Natural killer cell (primary cell): ENCODE measurements at regions not wholly inside any gene's neighbourhood (a gene's known extent, or its start where the extent isn't known, plus 50 kb on each side); places are given as distances from the start of the nearest gene placed in this dataset.

Experiments used
- ATAC-seq, 3 donors: fragments of 150-1000 bp in 2 of 3; fragments of 200-7000 bp in 1 of 3; cut with Tn5 transposase; 1 replicate in 1 of 3; 2 replicates in 2 of 3; pipeline ENCODE4 v1.10.0; 2021; ENCODE audit warnings: mild to moderate bottlenecking in 2 of 3, moderate library complexity in 2 of 3
- DNase-seq, 2 donors: peaks; one replicate each; pipeline versions ENCODE4 v3.0.0 to v3.0.0-alpha.2; 2013 to 2021; ENCODE audit warnings: mixed read lengths in 1 of 2
- H3K27ac ChIP-seq: one replicate; pipeline ENCODE4 v1.5.1; 2013; ENCODE audit warnings: mild to moderate bottlenecking, low read length
- H3K27me3 ChIP-seq: one replicate; pipeline ENCODE4 v1.6.1; 2013; ENCODE audit warnings: low read length; ENCODE audit not compliant: control insufficient read depth, insufficient read depth
- H3K36me3 ChIP-seq: one replicate; pipeline ENCODE4 v1.6.1; 2013; ENCODE audit warnings: low read length; ENCODE audit not compliant: control insufficient read depth, insufficient read depth
- H3K4me1 ChIP-seq: one replicate; pipeline ENCODE4 v1.6.1; 2013; ENCODE audit warnings: low read length; ENCODE audit not compliant: control insufficient read depth, insufficient read depth
- H3K4me3 ChIP-seq: one replicate; pipeline ENCODE4 v1.5.1; 2013; ENCODE audit warnings: low read length
- H3K9me3 ChIP-seq: one replicate; pipeline ENCODE4 v1.6.1; 2013; ENCODE audit warnings: low read length; ENCODE audit not compliant: control insufficient read depth, insufficient read depth
- H3K27ac Mint-ChIP-seq, 2 donors: one replicate each; pipeline ENCODE4 v1.8.0; 2022; ENCODE audit warnings: mild to moderate bottlenecking in 2 of 2, mixed read lengths in 2 of 2, moderate library complexity in 1 of 2
- H3K27me3 Mint-ChIP-seq, 2 donors: one replicate each; pipeline ENCODE4 v1.8.0; 2022; ENCODE audit warnings: low read depth in 2 of 2, mixed read lengths in 2 of 2
- H3K36me3 Mint-ChIP-seq: one replicate; pipeline ENCODE4 v1.8.0; 2022; ENCODE audit warnings: mixed read lengths
- H3K4me1 Mint-ChIP-seq, 2 donors: one replicate each; pipeline ENCODE4 v1.8.0; 2022; ENCODE audit warnings: mixed read lengths in 2 of 2
- H3K4me3 Mint-ChIP-seq: one replicate; pipeline ENCODE4 v1.8.0; 2022; ENCODE audit warnings: mild to moderate bottlenecking, moderate library complexity, mixed read lengths
- H3K9me3 Mint-ChIP-seq, 2 donors: one replicate each; pipeline ENCODE4 v1.8.0; 2022; ENCODE audit warnings: mixed read lengths in 2 of 2
- WGBS: methylation state at CpG from one replicate; pipeline ENCODE4 v1.1.7; 2013; ENCODE audit warnings: missing lambda C conversion rate; ENCODE audit not compliant: insufficient coverage; 5-methylcytosine and 5-hydroxymethylcytosine counted together
- intact Hi-C: fragments of 100-400 bp; cut with micrococcal nuclease; formaldehyde crosslinking; loops from one replicate; pipeline ENCODE4 v1.14.2; 2022
- TF ChIP-seq, protein P1 (sequence below): fragments of 200-600 bp; IDR thresholded peaks from one replicate; pipeline ENCODE4 v1.8.0; 2022; ENCODE audit warnings: antibody characterized with exemption

DNA sequence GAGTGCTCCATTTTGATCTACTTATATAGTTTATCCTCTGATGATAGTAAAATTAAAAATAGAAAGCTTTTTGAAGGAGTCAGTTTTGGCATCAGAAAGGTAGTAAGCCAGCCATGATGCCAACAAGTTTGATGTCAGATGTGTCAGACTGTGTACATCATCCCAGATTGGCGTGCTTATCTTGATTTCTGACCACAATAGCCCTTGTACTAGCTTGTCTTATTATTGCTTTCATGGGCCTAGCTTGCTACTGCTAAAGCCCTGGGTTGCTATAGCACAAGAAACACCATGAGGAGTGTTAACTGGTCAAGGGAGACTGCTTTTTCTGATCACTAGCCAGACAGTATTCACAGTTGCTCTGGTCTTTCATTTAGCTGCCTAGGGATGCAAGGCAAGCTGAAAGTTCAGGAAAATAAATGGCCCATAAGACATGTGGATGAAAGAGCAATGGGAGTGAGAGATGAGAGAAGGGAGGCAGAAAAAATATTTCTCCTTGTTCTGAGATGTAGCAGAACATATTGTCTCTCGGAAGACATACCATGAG, 1038.5 kb downstream of the JRKL start:
- WGBS = 85% methylated on average over 2 of the region's 2 CpGs
- Mint-ChIP-seq H3K27ac (no peak overlapping the region), H3K36me3 (no peaks in the 10 kb centered on the region), H3K4me3 (no peak overlapping the region), H3K27me3 (no peaks in the 10 kb centered on the region), H3K9me3 (peaks cover 8 to 9% of the 10 kb centered on the region in 2 donors), H3K4me1 (no peaks in the 10 kb centered on the region)
- Histone ChIP-seq H3K4me1 (no peaks in the 10 kb centered on the region), H3K27ac (no peak overlapping the region), H3K9me3 (no peaks in the 10 kb centered on the region), H3K36me3 (no peaks in the 10 kb centered on the region), H3K27me3 (no peaks in the 10 kb centered on the region), H3K4me3 (no peak overlapping the region)
- intact Hi-C loops = no loop called here
- DNase-seq = no peak
- no peak for ATAC-seq
- TF ChIP-seq, protein P1, sequence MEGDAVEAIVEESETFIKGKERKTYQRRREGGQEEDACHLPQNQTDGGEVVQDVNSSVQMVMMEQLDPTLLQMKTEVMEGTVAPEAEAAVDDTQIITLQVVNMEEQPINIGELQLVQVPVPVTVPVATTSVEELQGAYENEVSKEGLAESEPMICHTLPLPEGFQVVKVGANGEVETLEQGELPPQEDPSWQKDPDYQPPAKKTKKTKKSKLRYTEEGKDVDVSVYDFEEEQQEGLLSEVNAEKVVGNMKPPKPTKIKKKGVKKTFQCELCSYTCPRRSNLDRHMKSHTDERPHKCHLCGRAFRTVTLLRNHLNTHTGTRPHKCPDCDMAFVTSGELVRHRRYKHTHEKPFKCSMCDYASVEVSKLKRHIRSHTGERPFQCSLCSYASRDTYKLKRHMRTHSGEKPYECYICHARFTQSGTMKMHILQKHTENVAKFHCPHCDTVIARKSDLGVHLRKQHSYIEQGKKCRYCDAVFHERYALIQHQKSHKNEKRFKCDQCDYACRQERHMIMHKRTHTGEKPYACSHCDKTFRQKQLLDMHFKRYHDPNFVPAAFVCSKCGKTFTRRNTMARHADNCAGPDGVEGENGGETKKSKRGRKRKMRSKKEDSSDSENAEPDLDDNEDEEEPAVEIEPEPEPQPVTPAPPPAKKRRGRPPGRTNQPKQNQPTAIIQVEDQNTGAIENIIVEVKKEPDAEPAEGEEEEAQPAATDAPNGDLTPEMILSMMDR = no peak

DNA sequence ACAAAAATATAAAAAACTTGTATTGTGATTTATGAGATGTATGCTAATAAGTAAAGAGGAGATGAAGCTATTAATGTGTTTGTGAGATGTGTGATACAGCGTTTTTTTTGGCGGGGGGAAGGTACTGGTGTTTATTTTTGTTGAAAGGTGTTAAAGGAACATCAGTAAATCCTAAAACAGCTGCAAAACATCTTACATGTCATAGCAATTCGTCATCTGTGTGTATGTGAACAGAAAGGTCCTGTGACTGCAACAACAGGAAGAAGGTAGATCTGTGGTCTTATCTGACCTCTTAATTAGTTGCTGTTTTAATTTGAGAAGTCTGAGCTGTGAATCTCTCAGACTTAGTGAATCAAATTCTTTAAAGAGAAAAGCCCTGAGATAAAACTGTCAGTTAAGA, 1041.1 kb downstream of the JRKL start:
- Mint-ChIP-seq H3K4me3 (no peak overlapping the region), H3K27ac (no peak overlapping the region), H3K4me1 (no peaks in the 10 kb centered on the region), H3K36me3 (no peaks in the 10 kb centered on the region), H3K9me3 (peaks cover 11 to 13% of the 10 kb centered on the region in 2 donors), H3K27me3 (no peaks in the 10 kb centered on the region)
- no peaks in the 10 kb centered on the region for H3K27me3 ChIP-seq
- no peak overlapping the region for H3K4me3 ChIP-seq
- TF ChIP-seq, protein P1 = no peak
- 40% methylated on average over 3 of the region's 3 CpGs for WGBS
- intact Hi-C loops = no loop called here
- H3K27ac ChIP-seq = no peak overlapping the region
- H3K4me1 ChIP-seq = no peaks in the 10 kb centered on the region
- DNase-seq (no peak), ATAC-seq (no peak)
- no peaks in the 10 kb centered on the region for H3K36me3 ChIP-seq
- no peaks in the 10 kb centered on the region for H3K9me3 ChIP-seq

DNA sequence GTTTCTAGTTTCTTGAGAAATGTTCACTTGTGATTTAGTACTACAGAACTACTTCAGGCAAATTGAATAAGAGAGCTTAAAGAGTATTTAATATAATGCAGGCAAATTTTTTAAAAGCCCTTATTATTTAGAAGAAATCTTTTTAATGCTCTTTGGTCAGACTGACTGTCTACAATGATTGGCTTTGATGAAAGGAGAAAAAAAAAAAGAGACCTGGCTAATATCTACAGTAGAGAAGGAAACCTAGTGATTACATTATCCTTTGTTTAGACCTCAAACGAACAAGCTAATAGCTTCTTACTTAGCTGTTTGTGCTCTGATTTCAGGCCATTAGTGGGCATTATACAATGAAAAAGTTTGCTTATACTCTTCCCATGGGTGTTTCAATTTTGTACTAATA, 1043.1 kb downstream of the JRKL start:
- WGBS = 88% methylated on average over 1 of the region's 1 CpG
- intact Hi-C loops = no loop called here
- peaks cover 13% of the 10 kb centered on the region in 2 donors for H3K9me3 Mint-ChIP-seq
- Histone ChIP-seq H3K4me3 (no peak overlapping the region), H3K4me1 (no peaks in the 10 kb centered on the region), H3K27me3 (no peaks in the 10 kb centered on the region), H3K36me3 (no peaks in the 10 kb centered on the region), H3K9me3 (no peaks in the 10 kb centered on the region), H3K27ac (no peak overlapping the region)
- no peaks in the 10 kb centered on the region for H3K36me3 Mint-ChIP-seq
- no peak overlapping the region for H3K27ac Mint-ChIP-seq
- no peaks in the 10 kb centered on the region for H3K27me3 Mint-ChIP-seq
- no peak overlapping the region for H3K4me3 Mint-ChIP-seq
- TF ChIP-seq, protein P1 = no peak
- DNase-seq (no peak), ATAC-seq (no peak)
- no peaks in the 10 kb centered on the region for H3K4me1 Mint-ChIP-seq

DNA sequence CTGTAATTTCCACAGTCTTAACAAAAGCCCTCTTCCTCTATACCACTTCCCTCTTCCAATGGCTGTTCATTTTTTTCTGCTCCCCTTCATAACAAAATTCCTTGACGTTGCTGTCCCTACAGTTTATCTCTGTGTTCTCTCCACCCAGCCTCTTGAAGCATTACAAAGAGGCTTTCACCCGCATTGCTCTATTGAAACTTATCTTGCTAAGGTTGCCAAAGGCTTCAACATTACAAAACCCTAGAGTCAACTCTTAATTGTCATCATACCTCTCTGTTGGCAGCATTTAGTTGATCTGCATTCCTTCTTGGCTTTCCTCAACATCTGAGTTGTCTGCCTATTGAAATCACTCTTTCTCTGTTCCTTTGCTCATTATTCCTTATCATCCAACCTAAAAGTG, 1055.7 kb downstream of the JRKL start:
- no peak for DNase-seq
- Mint-ChIP-seq H3K27me3 (no peaks in the 10 kb centered on the region), H3K4me1 (no peaks in the 10 kb centered on the region), H3K9me3 (peaks cover 12 to 23% of the 10 kb centered on the region in 2 donors), H3K36me3 (no peaks in the 10 kb centered on the region), H3K4me3 (no peak overlapping the region), H3K27ac (no peak overlapping the region)
- no peaks in the 10 kb centered on the region for H3K4me1 ChIP-seq
- no peak overlapping the region for H3K4me3 ChIP-seq
- TF ChIP-seq, protein P1 = no peak
- no peak for ATAC-seq
- H3K36me3 ChIP-seq = no peaks in the 10 kb centered on the region
- peaks cover 3% of the 10 kb centered on the region for H3K9me3 ChIP-seq
- H3K27ac ChIP-seq = no peak overlapping the region
- 64% methylated on average over 2 of the region's 2 CpGs for WGBS
- no peaks in the 10 kb centered on the region for H3K27me3 ChIP-seq
- intact Hi-C loops = no loop called here
